ENCODE measurements at regions not wholly inside any gene's neighbourhood (a gene's known extent, or its start where the extent isn't known, plus 50 kb on each side); places are given as distances from the start of the nearest gene placed in this dataset.

DNA sequence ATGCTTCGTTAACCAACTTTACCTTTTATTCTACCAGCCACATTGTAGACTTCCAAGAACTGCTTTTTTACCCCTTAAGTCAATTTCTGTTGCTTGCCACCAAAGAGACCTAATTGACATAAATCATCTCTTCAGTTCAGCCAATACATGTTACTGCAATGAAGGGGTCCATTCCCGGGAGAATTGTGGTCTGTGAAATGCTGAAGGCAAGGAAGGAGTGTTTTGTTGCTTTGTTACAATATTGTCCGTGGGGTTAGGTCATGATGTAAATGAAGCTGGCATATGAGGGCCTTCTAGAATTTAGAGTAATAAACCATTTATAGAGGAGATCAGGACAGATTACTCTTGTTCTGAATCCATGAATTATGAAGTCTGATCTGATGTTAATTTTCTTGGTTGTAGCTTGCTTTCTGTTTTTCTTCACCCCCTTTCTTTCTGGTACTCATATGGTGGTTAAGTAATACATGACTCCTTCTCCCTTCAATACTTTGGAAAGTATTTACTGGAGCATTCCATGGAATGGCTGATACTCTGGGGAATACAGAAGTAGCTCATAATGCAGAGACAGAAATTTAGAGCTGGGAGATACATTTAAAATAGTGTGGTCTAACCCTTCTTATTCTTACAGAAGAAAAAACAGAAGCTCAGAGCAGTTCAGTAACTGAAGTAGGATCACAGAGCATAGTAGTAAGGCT is 297.0 kb upstream of the CLINT1 start:
- DNase-seq: no peak

DNA sequence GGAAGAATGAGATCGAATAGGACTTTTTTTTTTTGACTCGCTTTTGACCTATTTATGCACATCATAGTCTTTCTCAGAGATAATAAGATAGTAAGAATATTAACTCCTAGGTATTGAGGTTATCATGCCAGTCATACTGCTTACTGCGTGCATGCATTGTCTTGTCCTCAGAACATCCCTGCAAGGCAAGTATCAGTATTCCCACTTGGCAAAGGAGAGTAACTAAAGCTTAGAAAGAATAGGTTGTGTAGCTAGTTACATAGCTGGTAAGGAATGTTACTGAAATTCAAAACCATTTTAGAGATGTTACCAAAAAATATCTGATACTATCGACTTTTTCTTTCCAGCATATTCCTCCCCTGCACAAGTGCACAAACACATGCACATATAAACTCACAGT is 296.1 kb upstream of the CLINT1 start:
- no peak for DNase-seq

GRCh38 chr5:158154226-158155005 is 295.5 kb upstream of the CLINT1 start:
- peak; percentile 15 for DNase-seq

DNA sequence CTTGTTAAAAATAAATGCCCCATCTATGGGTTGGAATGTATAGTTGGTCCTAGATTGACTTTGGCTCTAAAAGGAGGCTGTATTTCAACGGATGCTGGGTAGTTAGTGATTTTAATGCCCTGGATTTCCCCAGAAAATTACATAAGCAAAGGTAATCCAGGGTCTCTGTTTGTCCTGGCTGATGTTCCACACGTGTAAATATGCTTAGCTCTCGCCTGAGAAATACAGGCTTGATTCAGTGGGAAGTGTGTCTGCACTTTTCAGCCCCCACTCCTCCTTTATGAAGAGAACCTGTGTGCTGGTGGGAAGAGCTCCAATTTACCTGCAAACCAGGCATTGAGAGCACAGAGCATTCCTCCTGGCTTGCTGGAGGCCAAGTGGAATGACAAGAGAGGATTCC is 294.6 kb upstream of the CLINT1 start:
- DNase-seq: peak; percentile 42

- DNase-seq: peak; percentile 8
Observed at GRCh38 chr5:158152136-158152535, 293.2 kb upstream of the CLINT1 start.

DNA sequence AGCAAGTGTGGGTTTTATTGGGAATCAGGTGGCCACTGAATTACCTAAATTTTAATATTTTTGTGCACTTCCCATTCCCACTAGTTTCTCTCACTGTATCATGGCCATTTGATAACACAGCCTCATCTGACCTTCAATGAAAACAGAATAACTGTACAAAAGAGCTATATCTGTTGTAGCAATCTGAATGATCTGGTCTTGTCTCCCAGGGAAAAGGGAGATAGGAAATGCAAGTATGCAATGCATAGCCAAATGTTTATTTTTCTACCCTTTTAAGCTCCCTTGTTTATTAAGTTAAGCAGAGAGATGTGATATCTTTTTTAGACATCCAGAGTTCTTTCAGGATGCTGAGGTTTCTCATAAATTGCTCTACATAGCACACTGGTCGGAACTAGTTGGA is 288.3 kb upstream of the CLINT1 start:
- DNase-seq: no peak

DNA sequence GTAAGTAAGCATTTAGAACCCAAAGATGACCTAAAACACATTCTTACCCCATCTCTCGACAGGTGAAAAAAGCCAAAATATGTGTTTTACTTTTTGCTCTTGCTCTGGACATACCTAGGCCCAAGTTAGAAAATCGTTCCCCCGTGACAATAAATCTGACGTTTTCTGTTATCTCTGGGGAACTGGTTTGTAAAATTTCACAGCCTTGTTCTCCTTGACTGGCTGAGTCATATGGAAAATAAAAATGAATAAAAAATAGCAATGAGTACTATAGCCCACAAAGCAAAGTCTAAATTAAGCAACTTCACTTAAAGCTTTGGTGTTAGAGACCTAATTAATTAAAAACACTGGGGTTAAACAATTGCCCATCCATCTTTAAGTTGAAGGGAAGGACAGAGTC is 286.9 kb upstream of the CLINT1 start:
- DNase-seq: no peak

GRCh38 chr5:158143081-158143480 is 284.1 kb upstream of the CLINT1 start:
- no peak for DNase-seq

GRCh38 chr5:158142156-158142555 is 283.2 kb upstream of the CLINT1 start:
- DNase-seq: no peak

DNA sequence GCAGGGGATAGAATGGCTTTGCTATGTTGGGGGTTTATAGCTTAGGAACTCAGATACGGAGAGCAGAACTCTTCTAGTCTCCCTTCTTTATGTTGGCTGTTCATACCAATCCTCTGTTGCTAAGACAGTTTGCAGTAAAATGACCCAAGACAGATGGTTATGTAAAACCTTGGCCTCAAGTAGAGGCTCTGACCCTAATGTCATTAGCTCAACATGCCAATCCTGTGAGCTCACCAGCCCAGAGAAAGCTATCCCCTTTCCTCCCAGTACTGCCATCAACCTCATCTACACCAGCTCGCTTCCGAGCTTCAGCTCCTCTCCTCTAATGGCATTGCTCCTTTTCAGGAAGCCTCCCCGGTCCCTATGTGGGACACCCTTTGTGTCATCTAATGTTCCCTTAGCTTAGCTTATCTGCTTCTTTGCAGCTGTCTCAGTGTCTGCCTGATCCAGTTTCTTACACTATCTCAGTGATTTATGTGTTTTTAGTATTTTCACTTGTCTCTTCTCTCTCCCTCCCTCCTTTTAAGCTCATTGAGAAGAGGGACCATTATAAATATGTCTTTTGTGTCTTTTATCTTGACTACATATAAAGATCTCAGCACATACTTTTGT is 281.3 kb upstream of the CLINT1 start:
- peak; percentile 28 for DNase-seq

- DNase-seq: no peak
Observed at GRCh38 chr5:158139161-158139560, 280.2 kb upstream of the CLINT1 start.

DNA sequence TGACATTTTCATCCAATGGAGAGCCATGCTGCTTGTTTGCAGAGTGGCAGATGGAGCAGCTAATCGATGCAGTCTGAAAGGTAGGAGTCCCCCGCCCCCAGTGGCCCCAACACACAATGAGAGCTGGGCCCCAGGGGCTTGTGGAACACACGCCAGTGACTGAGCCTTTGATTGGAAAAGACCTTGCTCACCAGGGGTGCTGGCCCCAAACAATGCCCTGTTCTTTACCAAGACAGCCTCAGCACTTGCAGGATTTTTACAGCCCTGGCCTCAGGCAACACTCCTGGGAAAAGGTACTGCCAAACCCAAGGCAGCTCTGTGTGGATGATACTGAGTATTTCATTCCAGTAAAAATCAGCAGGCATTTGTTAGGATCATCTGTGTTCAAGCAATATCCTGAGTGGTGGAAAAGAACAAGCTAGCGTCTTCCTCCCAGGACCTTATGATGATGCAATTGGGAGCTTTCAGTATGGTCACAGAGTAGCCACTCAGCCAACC is 276.8 kb upstream of the CLINT1 start:
- peak; percentile 20 for DNase-seq

DNA sequence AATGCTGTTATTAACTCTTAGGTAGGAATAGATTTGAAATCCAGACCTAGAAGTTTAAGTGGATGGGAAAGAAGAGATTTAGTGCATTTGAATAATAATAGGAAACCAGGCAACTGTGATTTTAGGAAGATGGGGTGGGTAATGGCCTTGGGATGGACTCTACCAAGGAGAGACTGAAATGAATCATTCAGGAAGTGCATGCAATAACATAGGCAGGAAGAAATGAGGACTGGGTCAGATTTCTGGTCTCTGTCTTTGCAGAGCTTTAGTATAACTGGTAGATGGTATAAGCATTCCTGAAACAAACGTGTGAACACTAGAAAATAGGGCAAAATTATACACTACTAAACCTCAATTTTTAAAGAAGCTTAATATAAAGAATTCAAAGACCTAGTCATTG is 274.4 kb upstream of the CLINT1 start:
- no peak for DNase-seq

GRCh38 chr5:158127536-158127935 is 268.6 kb upstream of the CLINT1 start:
- no peak for DNase-seq

- DNase-seq: peak; percentile 60
Observed at GRCh38 chr5:158126442-158127405, 267.8 kb upstream of the CLINT1 start.

DNA sequence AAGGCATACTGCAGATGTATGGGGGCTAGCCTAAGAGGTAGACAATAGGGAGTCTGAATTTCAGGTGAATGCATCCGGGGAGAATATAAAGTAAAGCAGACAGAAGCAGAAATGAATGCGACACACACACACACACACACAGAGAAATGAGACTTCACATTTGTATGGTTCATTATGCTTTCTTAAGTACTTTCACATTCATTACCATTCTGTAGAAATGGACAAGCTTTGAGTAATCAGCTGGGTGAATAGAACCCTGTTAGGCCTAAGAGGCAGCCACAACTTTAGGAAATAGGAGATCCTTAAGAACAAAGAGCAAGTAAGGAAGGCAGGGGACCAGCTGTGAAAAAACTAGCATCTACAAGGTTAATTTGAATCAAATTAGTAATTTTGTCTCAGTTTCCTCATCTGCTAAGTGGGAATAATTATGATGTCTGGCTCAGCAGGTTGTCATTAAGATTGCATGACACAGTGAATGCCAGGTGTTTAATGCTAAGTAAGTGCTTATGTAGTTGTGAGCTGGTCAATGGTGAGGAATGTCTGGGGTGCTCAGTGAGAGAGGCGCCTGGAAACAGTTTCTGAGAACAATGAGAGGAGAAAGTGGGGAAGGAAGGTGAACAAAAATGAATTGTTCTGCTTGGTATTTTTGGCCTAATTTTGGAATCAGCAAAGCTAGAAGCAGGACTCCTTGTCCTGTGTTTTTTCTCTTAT is 265.8 kb upstream of the CLINT1 start:
- DNase-seq: no peak

GRCh38 chr5:158123595-158123994 is 264.6 kb upstream of the CLINT1 start:
- DNase-seq: no peak

- DNase-seq: no peak
Observed at GRCh38 chr5:158121678-158122077, 262.7 kb upstream of the CLINT1 start.

- DNase-seq: no peak
Observed at GRCh38 chr5:158120760-158121159, 261.8 kb upstream of the CLINT1 start.

DNA sequence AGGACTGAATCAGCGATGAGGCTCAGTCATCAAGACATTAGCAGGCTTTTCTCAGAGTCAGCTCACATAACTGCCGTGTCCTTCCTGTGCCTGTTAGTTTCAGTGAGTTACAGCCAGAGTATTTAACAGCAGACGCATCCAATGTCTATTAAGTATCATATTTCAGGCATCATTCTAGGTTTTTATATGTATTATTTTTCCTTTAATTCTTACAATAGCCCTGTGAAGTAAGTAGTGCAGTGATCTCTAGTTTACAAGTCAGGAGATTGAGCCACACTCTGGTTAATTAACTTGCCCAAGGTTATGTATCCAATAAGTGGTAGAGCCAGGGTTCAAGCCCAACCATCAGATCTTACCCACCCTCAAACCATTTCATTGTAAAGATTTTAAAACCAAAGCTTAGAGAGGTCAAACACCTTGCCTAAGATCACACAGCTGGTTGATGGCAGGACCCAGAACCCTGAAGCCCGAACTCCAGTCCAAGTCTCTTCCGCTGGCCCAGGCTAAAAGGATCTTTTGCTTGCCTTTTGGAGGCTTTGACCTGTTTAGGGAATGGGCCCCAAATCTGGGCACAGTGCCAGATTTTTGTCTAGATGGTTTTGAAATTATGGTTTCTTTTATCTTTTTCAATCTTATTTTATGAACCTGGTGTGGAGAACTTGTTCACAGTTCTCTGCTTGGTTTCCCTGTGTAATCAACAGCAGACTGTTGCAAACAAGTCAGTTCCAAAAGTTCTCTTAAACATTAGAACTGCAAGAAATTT is 261.2 kb upstream of the CLINT1 start:
- DNase-seq: peak; percentile 30

Measured in tongue (tissue), 1 donor.